Activated naive CD8-positive, alpha-beta T cell treated with anti-CD3 and anti-CD28 coated beads, Interleukin-2, amount 10 ng/mL, durations not matched to agents 7 days and 5 days (primary cell): ENCODE measurements at regions not wholly inside any gene's neighbourhood (a gene's known extent, or its start where the extent isn't known, plus 50 kb on each side); places are given as distances from the start of the nearest gene placed in this dataset.

Experiments
- ATAC-seq: fragments of 150-1000 bp; cut with Tn5 transposase; one replicate; pipeline ENCODE4 v1.10.0; 2021; ENCODE audit warnings: low read depth, moderate library complexity
- POLR2A ChIA-PET: fragments of 350-600 bp; sonication (Branson Sonifier 250); formaldehyde crosslinking; loops from one replicate; lab custom pipeline; 2021; ENCODE audit warnings: antibody characterized with exemption; lab: Charles Lee
- DNase-seq: peaks from one replicate; pipeline ENCODE4 v3.0.0; 2021
- H3K27ac Mint-ChIP-seq: one replicate; pipeline ENCODE4 v1.8.0; 2022; ENCODE audit warnings: mild to moderate bottlenecking, mixed read lengths
- H3K27me3 Mint-ChIP-seq: one replicate; pipeline ENCODE4 v1.8.0; 2022; ENCODE audit warnings: mild to moderate bottlenecking, moderate library complexity, mixed read lengths
- H3K36me3 Mint-ChIP-seq: one replicate; pipeline ENCODE4 v1.8.0; 2021; ENCODE audit warnings: mild to moderate bottlenecking, mixed read lengths
- H3K4me1 Mint-ChIP-seq: one replicate; pipeline ENCODE4 v1.8.0; 2021; ENCODE audit warnings: mixed read lengths
- H3K4me3 Mint-ChIP-seq: one replicate; pipeline ENCODE4 v1.8.0; 2022; ENCODE audit warnings: mild to moderate bottlenecking, moderate library complexity, mixed read lengths
- H3K9me3 Mint-ChIP-seq: one replicate; pipeline ENCODE4 v1.8.0; 2021; ENCODE audit warnings: mixed read lengths

DNA sequence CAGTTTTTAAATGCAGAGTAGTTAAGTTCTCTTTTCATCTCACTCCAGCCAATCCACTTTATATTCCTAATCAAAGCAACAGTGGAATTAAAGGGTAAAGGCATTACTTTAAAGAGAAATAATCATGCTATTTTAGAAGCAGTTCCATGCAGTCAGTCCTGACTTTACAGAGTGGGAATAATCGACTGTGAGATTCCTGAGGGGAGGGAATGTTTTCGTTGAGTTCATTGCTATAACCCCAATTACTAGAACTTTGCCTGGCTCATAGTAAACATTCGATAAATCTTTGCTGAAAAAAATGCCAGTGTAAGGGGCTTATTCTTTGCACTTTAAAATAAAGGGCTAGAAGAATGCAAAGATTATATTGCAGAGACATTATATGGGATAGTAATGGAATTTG is 127.2 kb upstream of the ASTN2 start:
- no peak for ATAC-seq
- no peaks in the 10 kb centered on the region for H3K9me3 Mint-ChIP-seq

DNA sequence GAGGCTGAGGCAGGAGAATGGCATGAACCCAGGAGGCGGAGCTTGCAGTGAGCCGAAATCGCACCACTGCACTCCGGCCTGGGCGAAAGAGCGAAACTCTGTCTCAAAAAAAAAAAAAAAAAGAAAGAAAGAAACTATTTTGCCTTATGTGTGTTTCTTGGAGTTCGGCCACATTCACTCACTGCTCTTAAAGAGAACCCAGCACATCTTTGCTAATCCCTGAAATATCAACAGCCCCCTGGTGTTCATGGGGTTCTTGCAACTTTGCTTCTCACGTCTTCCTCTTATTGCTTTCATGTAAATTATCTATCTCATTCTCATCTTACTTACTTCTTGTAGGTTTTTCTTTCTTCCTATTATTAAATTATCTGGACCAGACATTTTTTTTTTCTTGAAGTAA is 126.3 kb upstream of the ASTN2 start:
- Mint-ChIP-seq H3K4me3 (no peak overlapping the region), H3K27me3 (no peaks in the 10 kb centered on the region), H3K27ac (no peak overlapping the region), H3K9me3 (no peaks in the 10 kb centered on the region), H3K36me3 (no peaks in the 10 kb centered on the region), H3K4me1 (no peaks in the 10 kb centered on the region)
- ATAC-seq: no peak
- DNase-seq: no peak
- POLR2A ChIA-PET: no interaction called here

More for the DNA sequence above, 127.2 kb upstream of the ASTN2 start:
- H3K4me3 Mint-ChIP-seq: no peak overlapping the region
- no peak for DNase-seq
- H3K27me3 Mint-ChIP-seq: peaks cover 2% of the 10 kb centered on the region
- POLR2A ChIA-PET: no interaction called here
- peaks cover 3% of the 10 kb centered on the region for H3K4me1 Mint-ChIP-seq
- no peaks in the 10 kb centered on the region for H3K36me3 Mint-ChIP-seq
- no peak overlapping the region for H3K27ac Mint-ChIP-seq

DNA sequence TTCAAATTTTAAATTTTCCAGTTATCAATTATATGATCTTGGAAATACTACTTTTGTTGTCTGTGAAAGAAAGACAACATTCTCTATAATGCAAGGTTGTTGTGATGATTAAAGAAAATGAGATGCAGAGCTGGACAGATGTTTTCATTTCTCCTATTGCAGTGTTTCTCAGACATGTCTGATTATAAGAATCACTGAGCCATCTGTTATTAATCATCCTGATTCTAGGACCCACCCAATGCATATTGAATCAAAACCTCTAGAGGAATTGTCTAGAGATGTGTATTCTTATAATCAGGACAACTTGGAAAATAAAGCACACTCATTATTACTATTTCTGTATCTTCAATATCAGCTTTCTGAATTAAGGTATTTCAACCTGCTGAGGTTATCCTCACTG is 121.1 kb upstream of the ASTN2 start:
- ATAC-seq (no peak), DNase-seq (no peak)
- H3K4me3 Mint-ChIP-seq: no peak overlapping the region
- no peaks in the 10 kb centered on the region for H3K4me1 Mint-ChIP-seq
- H3K36me3 Mint-ChIP-seq: no peaks in the 10 kb centered on the region
- H3K27ac Mint-ChIP-seq: no peak overlapping the region
- POLR2A ChIA-PET: no interaction called here
- H3K9me3 Mint-ChIP-seq: peaks cover 2% of the 10 kb centered on the region
- peaks cover 2% of the 10 kb centered on the region for H3K27me3 Mint-ChIP-seq

DNA sequence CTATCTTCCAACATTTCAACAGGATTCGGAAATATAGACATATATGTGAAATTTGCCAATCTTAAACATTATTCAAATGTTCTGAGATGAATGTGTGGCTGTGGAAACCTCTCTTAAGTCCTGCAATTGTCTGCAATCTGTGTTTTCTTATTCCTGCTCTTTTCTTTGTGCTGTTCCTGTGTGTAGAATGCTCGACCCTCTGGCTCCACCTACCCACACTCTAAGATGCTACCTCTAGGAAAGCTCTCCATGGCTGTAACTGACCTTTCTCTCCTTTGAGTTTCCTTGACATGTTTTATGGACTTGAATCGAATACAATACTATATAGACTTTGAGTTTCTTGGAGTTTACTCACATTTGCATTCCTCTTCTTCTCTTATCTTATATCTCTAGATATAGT is 120.6 kb upstream of the ASTN2 start:
- Mint-ChIP-seq H3K36me3 (no peaks in the 10 kb centered on the region), H3K27me3 (peaks cover 2% of the 10 kb centered on the region), H3K4me3 (no peak overlapping the region), H3K27ac (no peak overlapping the region), H3K4me1 (no peaks in the 10 kb centered on the region), H3K9me3 (peaks cover 2% of the 10 kb centered on the region)
- DNase-seq (no peak), ATAC-seq (no peak)
- POLR2A ChIA-PET: no interaction called here

- H3K27ac Mint-ChIP-seq: no peak overlapping the region
- DNase-seq: no peak
- H3K4me1 Mint-ChIP-seq: no peaks in the 10 kb centered on the region
- POLR2A ChIA-PET: no interaction called here
- peaks cover 2% of the 10 kb centered on the region for H3K9me3 Mint-ChIP-seq
- no peaks in the 10 kb centered on the region for H3K36me3 Mint-ChIP-seq
- H3K27me3 Mint-ChIP-seq: peaks cover 3% of the 10 kb centered on the region
- no peak overlapping the region for H3K4me3 Mint-ChIP-seq
- ATAC-seq: no peak
These were observed 113.4 kb upstream of the ASTN2 start for GRCh38 chr9:117528225-117528624.

DNA sequence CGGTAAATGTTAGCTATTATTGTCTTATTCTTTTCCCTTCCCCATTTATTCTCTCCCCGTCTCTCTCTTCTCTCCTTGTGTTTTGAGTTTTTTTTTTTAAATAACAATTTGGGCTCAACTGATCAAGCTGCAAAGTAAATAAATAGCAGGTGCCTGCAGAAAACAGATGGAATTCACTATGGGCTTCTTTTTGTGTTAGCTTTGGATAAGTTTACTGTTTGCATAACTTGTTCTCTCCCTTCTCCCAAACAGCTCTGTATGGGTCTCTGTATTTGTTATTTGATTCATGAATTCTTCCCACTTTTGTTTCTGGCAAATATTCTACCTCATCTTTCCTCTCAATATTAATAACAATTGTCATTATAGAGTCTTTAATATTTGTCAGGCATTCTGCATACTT is 111.8 kb upstream of the ASTN2 start:
- DNase-seq: no peak
- H3K9me3 Mint-ChIP-seq: no peaks in the 10 kb centered on the region
- H3K36me3 Mint-ChIP-seq: no peaks in the 10 kb centered on the region
- H3K27me3 Mint-ChIP-seq: peaks cover 3% of the 10 kb centered on the region
- no peak overlapping the region for H3K27ac Mint-ChIP-seq
- no peak for ATAC-seq
- no peaks in the 10 kb centered on the region for H3K4me1 Mint-ChIP-seq
- no peak overlapping the region for H3K4me3 Mint-ChIP-seq
- POLR2A ChIA-PET: no interaction called here

GRCh38 chr9:117523531-117524153 is 108.8 kb upstream of the ASTN2 start:
- POLR2A ChIA-PET: no interaction called here
- Mint-ChIP-seq H3K4me3 (no peak overlapping the region), H3K27me3 (peaks cover 3% of the 10 kb centered on the region), H3K27ac (no peak overlapping the region), H3K9me3 (peaks cover 3% of the 10 kb centered on the region), H3K36me3 (no peaks in the 10 kb centered on the region), H3K4me1 (no peaks in the 10 kb centered on the region)
- no peak for DNase-seq
- no peak for ATAC-seq

DNA sequence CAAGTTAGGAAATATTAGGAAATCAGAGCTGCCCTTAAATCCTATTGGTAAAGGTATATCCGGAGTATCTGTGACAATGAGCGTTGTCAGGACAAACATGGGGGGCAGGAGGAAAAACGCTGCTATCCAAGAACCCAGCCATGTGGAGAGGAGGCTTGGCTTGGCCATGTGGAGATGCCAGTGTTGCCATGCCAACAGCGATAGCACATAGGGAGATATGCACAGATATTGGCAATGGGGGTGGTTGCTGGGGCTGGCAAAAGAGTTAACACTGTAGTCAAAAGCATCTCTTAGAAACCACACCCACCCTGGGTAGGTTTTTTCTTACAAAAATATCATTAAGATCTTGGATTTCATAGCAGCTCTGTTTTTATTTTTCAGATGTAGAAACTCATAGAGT is 106.4 kb upstream of the ASTN2 start:
- Mint-ChIP-seq H3K27ac (no peak overlapping the region), H3K36me3 (no peaks in the 10 kb centered on the region), H3K9me3 (peaks cover 4% of the 10 kb centered on the region), H3K27me3 (peaks cover 3% of the 10 kb centered on the region), H3K4me3 (no peak overlapping the region), H3K4me1 (no peaks in the 10 kb centered on the region)
- no peak for ATAC-seq
- DNase-seq: no peak
- POLR2A ChIA-PET: no interaction called here

DNA sequence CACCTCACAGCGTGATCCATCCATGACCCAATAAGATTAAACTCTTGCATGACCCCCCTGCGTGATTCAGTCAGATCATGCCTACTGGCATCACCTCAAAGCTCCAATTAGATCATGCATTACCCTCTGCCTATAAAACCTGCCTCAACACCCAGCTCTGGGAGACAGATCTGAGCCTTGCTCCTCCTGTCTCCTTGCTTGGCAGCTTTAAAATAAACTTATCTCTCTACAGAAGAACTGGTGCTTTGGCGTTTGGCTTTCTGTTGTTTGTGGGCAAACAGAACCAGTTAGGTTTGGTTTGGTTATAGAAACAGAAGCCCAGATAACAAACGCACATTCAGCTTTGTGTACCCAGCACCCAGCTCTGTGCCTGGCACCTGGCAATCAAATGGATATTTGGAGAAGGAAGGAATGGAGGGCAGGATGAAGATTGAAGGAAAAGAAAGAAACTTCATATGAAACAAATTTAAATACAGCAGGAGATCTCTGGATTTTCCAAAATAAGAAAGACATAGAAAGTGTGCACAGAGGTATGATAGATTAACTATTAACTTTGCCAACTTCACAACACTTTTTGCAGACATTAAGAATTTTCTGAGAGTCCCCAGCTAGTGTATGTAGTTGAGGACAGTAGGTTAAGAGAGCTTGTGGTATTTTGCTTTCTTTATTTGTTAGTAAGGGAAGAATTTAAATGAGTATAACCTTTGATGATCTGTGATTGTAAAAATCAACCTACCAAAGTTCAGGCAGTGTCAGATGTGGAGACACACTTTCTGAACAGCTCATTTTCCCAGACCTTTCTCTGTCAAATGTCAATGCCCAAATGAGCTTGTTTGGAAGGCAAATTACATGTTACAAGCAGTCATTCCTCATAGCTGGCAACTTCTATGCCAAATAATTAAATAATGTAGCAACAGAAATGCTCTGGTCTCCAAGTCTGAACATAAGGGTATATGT is 102.1 kb upstream of the ASTN2 start:
- no peaks in the 10 kb centered on the region for H3K4me1 Mint-ChIP-seq
- POLR2A ChIA-PET: no interaction called here
- no peak overlapping the region for H3K4me3 Mint-ChIP-seq
- peaks cover 4% of the 10 kb centered on the region for H3K9me3 Mint-ChIP-seq
- no peaks in the 10 kb centered on the region for H3K36me3 Mint-ChIP-seq
- no peak overlapping the region for H3K27ac Mint-ChIP-seq
- no peak for ATAC-seq
- no peaks in the 10 kb centered on the region for H3K27me3 Mint-ChIP-seq
- no peak for DNase-seq

DNA sequence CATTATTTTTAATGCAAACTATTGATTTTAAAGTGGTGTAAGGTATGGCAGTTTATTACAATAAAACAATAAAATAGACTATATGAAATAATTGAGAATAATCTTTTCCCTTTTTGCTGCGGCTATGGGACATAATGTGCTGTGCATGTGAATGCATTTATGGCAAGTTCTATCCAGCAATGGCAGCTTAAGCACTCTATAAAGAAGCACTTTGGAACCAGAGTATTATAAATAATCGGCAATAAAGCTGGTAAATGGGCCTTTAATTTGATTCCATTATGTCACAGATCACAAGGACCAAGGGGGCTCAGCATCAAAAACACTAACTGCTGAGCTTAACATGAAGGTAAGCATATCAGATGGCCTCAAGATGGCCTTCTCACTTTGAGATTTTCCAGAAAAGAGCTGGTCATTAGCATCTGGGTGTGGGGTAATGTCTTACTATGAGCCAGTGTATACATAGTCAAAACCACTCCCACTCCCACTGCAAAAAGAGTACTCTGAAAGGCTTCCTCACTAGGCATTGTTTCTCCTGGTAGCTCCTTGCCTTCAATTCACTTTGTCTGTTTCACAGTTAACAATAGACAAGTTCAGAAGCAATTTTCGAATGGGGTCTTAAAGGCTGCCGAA is 97.1 kb upstream of the ASTN2 start:
- no peak overlapping the region for H3K4me3 Mint-ChIP-seq
- no peaks in the 10 kb centered on the region for H3K4me1 Mint-ChIP-seq
- DNase-seq (no peak), ATAC-seq (no peak)
- H3K36me3 Mint-ChIP-seq: no peaks in the 10 kb centered on the region
- H3K27me3 Mint-ChIP-seq: no peaks in the 10 kb centered on the region
- H3K9me3 Mint-ChIP-seq: no peaks in the 10 kb centered on the region
- H3K27ac Mint-ChIP-seq: no peak overlapping the region
- POLR2A ChIA-PET: no interaction called here

GRCh38 chr9:117496307-117496706 is 81.5 kb upstream of the ASTN2 start:
- ATAC-seq: no peak
- Mint-ChIP-seq H3K36me3 (no peaks in the 10 kb centered on the region), H3K9me3 (no peaks in the 10 kb centered on the region), H3K27me3 (no peaks in the 10 kb centered on the region), H3K4me1 (no peaks in the 10 kb centered on the region), H3K27ac (no peak overlapping the region), H3K4me3 (no peak overlapping the region)
- POLR2A ChIA-PET: no interaction called here
- no peak for DNase-seq

DNA sequence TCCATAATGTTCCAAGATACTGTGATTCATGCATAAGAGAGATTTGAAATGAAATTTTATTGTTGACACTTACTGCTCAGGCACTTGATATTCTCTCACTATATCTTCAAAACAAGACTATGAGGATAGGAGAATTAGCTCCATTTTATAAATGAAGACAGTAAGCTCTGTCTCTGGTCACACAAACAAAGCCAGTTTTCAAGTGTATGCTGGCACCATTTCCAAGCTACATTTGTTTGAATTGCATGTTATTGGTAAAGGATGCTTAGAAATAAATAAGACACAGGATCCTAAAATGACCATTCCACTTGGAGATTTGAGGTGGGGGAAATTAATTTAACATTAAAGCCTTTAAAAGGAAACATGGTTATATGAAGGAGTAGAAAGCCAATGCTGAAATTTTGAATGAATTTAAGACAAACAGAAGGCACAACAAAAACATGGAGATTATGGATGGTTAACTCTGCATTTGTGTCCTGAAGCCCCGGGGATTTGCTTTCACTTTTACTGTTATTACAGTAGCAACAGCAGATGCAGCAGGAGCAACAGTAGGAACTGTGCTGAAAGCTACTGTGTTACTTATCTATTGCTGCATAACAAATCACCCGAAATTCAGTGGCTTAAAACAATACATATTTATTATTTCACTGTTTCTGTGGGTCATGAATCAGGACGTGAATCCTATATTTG is 79.7 kb upstream of the ASTN2 start:
- Mint-ChIP-seq H3K4me3 (no peak overlapping the region), H3K27me3 (no peaks in the 10 kb centered on the region), H3K9me3 (no peaks in the 10 kb centered on the region), H3K36me3 (no peaks in the 10 kb centered on the region), H3K27ac (no peak overlapping the region), H3K4me1 (no peaks in the 10 kb centered on the region)
- POLR2A ChIA-PET: no interaction called here
- DNase-seq: no peak
- no peak for ATAC-seq

- Mint-ChIP-seq H3K27me3 (no peaks in the 10 kb centered on the region), H3K4me3 (no peak overlapping the region), H3K9me3 (no peaks in the 10 kb centered on the region), H3K36me3 (no peaks in the 10 kb centered on the region), H3K27ac (no peak overlapping the region), H3K4me1 (no peaks in the 10 kb centered on the region)
- POLR2A ChIA-PET: no interaction called here
- ATAC-seq (no peak), DNase-seq (no peak)
These were observed 77.6 kb upstream of the ASTN2 start for GRCh38 chr9:117492476-117492875.
